ENCODE measurements at regions not wholly inside any gene's neighbourhood (a gene's known extent, or its start where the extent isn't known, plus 50 kb on each side); places are given as distances from the start of the nearest gene placed in this dataset.

GRCh38 chr7:54141576-54141975 is 400.6 kb upstream of the VSTM2A start:
- H3K27me3 ChIP-seq (ENCODE audit: control insufficient read depth in 1 of 2, insufficient read depth in 2 of 2, low read length in 2 of 2) = no peaks in the 10 kb centered on the region
- FAIRE-seq (no peak), ATAC-seq (no peak), DNase-seq (ENCODE audit: low spot score) (no peak)
- no peaks in the 10 kb centered on the region for H3K36me3 ChIP-seq (replicated peaks in 1 of 2; ENCODE audit: control insufficient read depth in 1 of 2, insufficient read depth in 2 of 2, low read length in 2 of 2)
- CTCF ChIA-PET (ENCODE audit: low intra/inter-chr PET ratio, low total read pairs) = no interaction called here
- no peak overlapping the region for H3K4me3 ChIP-seq (replicated peaks in 1 of 3; ENCODE audit: insufficient read depth in 1 of 3, low read depth in 2 of 3, low read length in 3 of 3)
- intact Hi-C loops (cut with micrococcal nuclease; ENCODE audit: unreplicated experiment) = no loop called here
- H2AFZ ChIP-seq (ENCODE audit: low read length) = no peak overlapping the region
- H3K9ac ChIP-seq (ENCODE audit: insufficient read depth, low read depth, low read length) = no peak overlapping the region
- no peaks in the 10 kb centered on the region for H3K4me1 ChIP-seq (ENCODE audit: insufficient read depth, low read length)
- H3K27ac ChIP-seq (ENCODE audit: extremely low read length, insufficient read depth, low read length) = no peak overlapping the region
- no TSS peak for BruUV-seq (replicated peaks)
- in situ Hi-C loops (cut with HindIII; ENCODE audit: extremely low pct_ligation_motif_present, low pct_unique_long_range_greater_than_20kb) = no loop called here
- H4K20me1 ChIP-seq (ENCODE audit: insufficient read depth, low read length) = no peaks in the 10 kb centered on the region
- TF ChIP-seq ERF (CRISPR knock-in tag; IDR thresholded peaks at IDR 0.05) (no peak), ZNF776 (CRISPR knock-in tag; IDR thresholded peaks at IDR 0.05) (no peak), SIN3A (IDR thresholded peaks at IDR 0.05; ENCODE audit: borderline replicate concordance, low read depth, low read length) (no peak), HBP1 (CRISPR knock-in tag; IDR thresholded peaks at IDR 0.05; ENCODE audit: low read depth) (no peak), THYN1 (CRISPR knock-in tag; IDR thresholded peaks at IDR 0.05; ENCODE audit: borderline replicate concordance, low read depth) (no peak), ZSCAN21 (CRISPR knock-in tag; IDR thresholded peaks at IDR 0.05; ENCODE audit: borderline replicate concordance) (no peak)
- POLR2A ChIA-PET = no interaction called here
- H3K4me2 ChIP-seq (ENCODE audit: low read depth, low read length) = no peak overlapping the region
- no peaks in the 10 kb centered on the region for H3K79me2 ChIP-seq (ENCODE audit: insufficient read depth, low read length)
- peaks cover 63% of the 10 kb centered on the region for H3K9me3 ChIP-seq (ENCODE audit: low read length)

- no peak overlapping the region for H2AFZ ChIP-seq (ENCODE audit: low read length)
- no peak overlapping the region for H3K4me2 ChIP-seq (ENCODE audit: low read depth, low read length)
- H3K9me3 ChIP-seq (ENCODE audit: low read length) = peaks cover 80% of the 10 kb centered on the region
- CTCF ChIA-PET (ENCODE audit: low intra/inter-chr PET ratio, low total read pairs) = no interaction called here
- no TSS peak for BruUV-seq (replicated peaks)
- ATAC-seq = no peak
- POLR2A ChIA-PET = no interaction called here
- intact Hi-C loops (cut with micrococcal nuclease; ENCODE audit: unreplicated experiment) = no loop called here
- no peaks in the 10 kb centered on the region for H3K27me3 ChIP-seq (ENCODE audit: control insufficient read depth in 1 of 2, insufficient read depth in 2 of 2, low read length in 2 of 2)
- FAIRE-seq = no peak
- H3K27ac ChIP-seq (ENCODE audit: extremely low read length, insufficient read depth, low read length) = no peak overlapping the region
- in situ Hi-C loops (cut with HindIII; ENCODE audit: extremely low pct_ligation_motif_present, low pct_unique_long_range_greater_than_20kb) = no loop called here
- DNase-seq (ENCODE audit: low spot score) = no peak
- 18% methylated on average over 8 of the region's 8 CpGs for WGBS (ENCODE audit: low lambda C conversion rate)
- H3K36me3 ChIP-seq (replicated peaks in 1 of 2; ENCODE audit: control insufficient read depth in 1 of 2, insufficient read depth in 2 of 2, low read length in 2 of 2) = no peaks in the 10 kb centered on the region
- H3K9ac ChIP-seq (ENCODE audit: insufficient read depth, low read depth, low read length) = no peak overlapping the region
- no peaks in the 10 kb centered on the region for H3K4me1 ChIP-seq (ENCODE audit: insufficient read depth, low read length)
- no peak overlapping the region for H3K4me3 ChIP-seq (replicated peaks in 1 of 3; ENCODE audit: insufficient read depth in 1 of 3, low read depth in 2 of 3, low read length in 3 of 3)
- no peaks in the 10 kb centered on the region for H3K79me2 ChIP-seq (ENCODE audit: insufficient read depth, low read length)
- no peaks in the 10 kb centered on the region for H4K20me1 ChIP-seq (ENCODE audit: insufficient read depth, low read length)
- TF ChIP-seq ONECUT2 (CRISPR knock-in tag; IDR thresholded peaks at IDR 0.05) (no peak), ZNF547 (CRISPR knock-in tag; IDR thresholded peaks at IDR 0.05) (no peak), ZBTB7A (CRISPR knock-in tag; IDR thresholded peaks at IDR 0.05) (no peak), SALL1 (CRISPR knock-in tag; IDR thresholded peaks at IDR 0.05) (no peak), ATF7-NPFF (CRISPR knock-in tag; IDR thresholded peaks at IDR 0.05; ENCODE audit: low read depth) (no peak), ZNF10 (CRISPR knock-in tag; IDR thresholded peaks at IDR 0.05; ENCODE audit: borderline replicate concordance, low read depth) (no peak), UBTF (CRISPR knock-in tag; IDR thresholded peaks at IDR 0.05) (no peak), CSRNP1 (CRISPR knock-in tag; IDR thresholded peaks at IDR 0.05) (no peak), ZNF567 (CRISPR knock-in tag; IDR thresholded peaks at IDR 0.05; ENCODE audit: borderline replicate concordance) (no peak)
These were observed 396.5 kb upstream of the VSTM2A start for GRCh38 chr7:54145716-54146115.
